Esophagus squamous epithelium (tissue), 5 donors: ENCODE measurements at regions not wholly inside any gene's neighbourhood (a gene's known extent, or its start where the extent isn't known, plus 50 kb on each side); places are given as distances from the start of the nearest gene placed in this dataset.
A peak's percentile ranks its signal among the peaks of the same experiment; 100 is the strongest.

ENCODE experiments used
- DNase-seq: peaks from one replicate; lab custom pipeline; 2025; lab: John Stamatoyannopoulos, UW
- H3K27ac ChIP-seq, 4 donors: fragments of 200-600 bp; sonication (generic); one replicate each; pipeline ENCODE4 v1.5.1; 2016 to 2019; ENCODE audit warnings: mild to moderate bottlenecking in 1 of 4
- H3K27me3 ChIP-seq, 4 donors: fragments of 200-600 bp; sonication (generic); 1 replicate in 3 of 4; 2 replicates in 1 of 4; pipeline versions ENCODE4 v1.5.1 to v1.6.0; 2017 to 2021; ENCODE audit warnings: antibody characterized with exemption in 1 of 4
- H3K36me3 ChIP-seq, 3 donors: fragments of 200-600 bp; sonication (generic); one replicate each; pipeline ENCODE4 v1.5.1; 2016 to 2019
- H3K4me1 ChIP-seq, 3 donors: fragments of 200-600 bp; sonication (generic); one replicate each; pipeline ENCODE4 v1.5.1; 2017 to 2019
- H3K4me3 ChIP-seq, 4 donors: fragments of 200-600 bp; sonication (generic); 1 replicate in 3 of 4; 2 replicates in 1 of 4; pipeline ENCODE4 v1.5.1; 2016 to 2019; ENCODE audit warnings: mild to moderate bottlenecking in 2 of 4, moderate library complexity in 1 of 4
- H3K9me3 ChIP-seq, 3 donors: fragments of 200-600 bp; sonication (generic); one replicate each; pipeline ENCODE4 v1.5.1; 2016 to 2019
- CTCF ChIP-seq, 6 experiments: fragments of 450-650 bp in 4 of 6; fragments of 200-600 bp in 2 of 6; sonication (generic) in 2 of 6; IDR thresholded peaks; one replicate each; pipeline ENCODE4 v1.5.1; 2016 to 2019; ENCODE audit warnings: antibody characterized with exemption in 6 of 6, mild to moderate bottlenecking in 4 of 6, moderate library complexity in 4 of 6
- POLR2A ChIP-seq, 4 donors: fragments of 450-650 bp; IDR thresholded peaks; one replicate each; pipeline ENCODE4 v1.6.1; 2017; ENCODE audit warnings: antibody characterized with exemption in 4 of 4, mild to moderate bottlenecking in 4 of 4, moderate library complexity in 3 of 4
- WGBS, 2 donors: methylation state at CpG; one replicate each; pipeline ENCODE4 v1.1.5; 2018; 5-methylcytosine and 5-hydroxymethylcytosine counted together
- intact Hi-C: fragments of 100-400 bp; cut with DNase I; formaldehyde crosslinking; loops from one replicate; pipeline ENCODE4 v1.15.0; 2022
- donor health status: DM: yes; HTN: yes; CAD: no.

- no peaks in the 10 kb centered on the region for H3K27me3 ChIP-seq
- intact Hi-C loops, result no loop called here
- H3K4me3 ChIP-seq, result no peak overlapping the region
- TF ChIP-seq CTCF (IDR thresholded peaks at IDR 0.05) (no peak), POLR2A (IDR thresholded peaks at IDR 0.05) (no peak)
- H3K4me1 ChIP-seq, result peaks cover 0 to 28% (median 5%) of the 10 kb centered on the region in 3 donors
- WGBS, 2 donors, result 71 to 96% methylated on average over 1 of the region's 1 CpG
- no peak overlapping the region for H3K27ac ChIP-seq
- no peaks in the 10 kb centered on the region for H3K36me3 ChIP-seq
- peaks cover 0 to 11% (median 0%) of the 10 kb centered on the region in 3 donors for H3K9me3 ChIP-seq
- no peak for DNase-seq
These were observed 471.9 kb downstream of the USP25 start for GRCh38 chr21:16201718-16202117.

DNA sequence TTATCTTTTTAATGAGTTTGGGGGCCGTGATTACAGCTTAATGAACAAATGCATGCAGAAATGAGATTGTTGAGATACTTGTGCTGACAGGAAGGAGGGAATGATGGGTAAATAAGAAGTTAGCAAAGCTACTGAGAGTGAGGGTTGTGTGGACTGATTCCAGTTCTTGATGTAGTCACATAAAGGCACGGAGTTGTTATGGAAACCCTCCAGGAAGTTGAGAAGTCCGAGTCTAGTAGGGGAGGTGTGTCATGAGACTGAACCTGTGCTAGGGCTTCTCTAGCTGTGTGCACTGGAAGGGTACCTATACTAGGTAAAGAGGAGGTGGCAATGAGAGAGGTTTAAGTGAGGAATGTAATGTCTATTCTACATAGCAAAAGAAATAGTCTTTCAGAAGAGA lies 475.7 kb downstream of the USP25 start:
- H3K4me3 ChIP-seq, result no peak overlapping the region
- 51 to 60% methylated on average over 3 of the region's 3 CpGs for WGBS, 2 donors
- DNase-seq, result no peak
- H3K9me3 ChIP-seq, result peaks cover 0 to under 1% (median 0%) of the 10 kb centered on the region in 3 donors
- no peak for TF ChIP-seq POLR2A (IDR thresholded peaks at IDR 0.05)
- intact Hi-C loops, result no loop called here
- no peak overlapping the region for H3K27ac ChIP-seq
- no peaks in the 10 kb centered on the region for H3K27me3 ChIP-seq
- peaks cover 0 to 19% (median 0%) of the 10 kb centered on the region in 3 donors for H3K4me1 ChIP-seq
- H3K36me3 ChIP-seq, result no peaks in the 10 kb centered on the region

- no peak for TF ChIP-seq POLR2A (IDR thresholded peaks at IDR 0.05)
- TF ChIP-seq CTCF (IDR thresholded peaks at IDR 0.05), result no peak
- 33 to 43% methylated on average over 7 of the region's 7 CpGs for WGBS, 2 donors
- DNase-seq, result no peak
- H3K4me3 ChIP-seq, result peak overlapping the region in 2 of 4 donors; percentile 1 to 33
- no peaks in the 10 kb centered on the region for H3K36me3 ChIP-seq
- no peaks in the 10 kb centered on the region for H3K27me3 ChIP-seq
- intact Hi-C loops, result no loop called here
- peak overlapping the region; percentile 62 to 83 (median 78) for H3K27ac ChIP-seq
- no peaks in the 10 kb centered on the region for H3K9me3 ChIP-seq
- H3K4me1 ChIP-seq, result peaks cover 10 to 58% (median 12%) of the 10 kb centered on the region in 3 donors
These were observed 481.8 kb downstream of the USP25 start for GRCh38 chr21:16211339-16212303.

GRCh38 chr21:16213518-16213917 lies 483.7 kb downstream of the USP25 start:
- 68 to 89% methylated on average over 3 of the region's 3 CpGs for WGBS, 2 donors
- Histone ChIP-seq H3K27me3 (no peaks in the 10 kb centered on the region), H3K36me3 (no peaks in the 10 kb centered on the region), H3K27ac (peak overlapping the region in 2 of 4 donors; percentile 78 to 83), H3K9me3 (no peaks in the 10 kb centered on the region), H3K4me3 (no peak overlapping the region), H3K4me1 (peaks cover 10 to 65% (median 12%) of the 10 kb centered on the region in 3 donors)
- intact Hi-C loops, result no loop called here
- TF ChIP-seq POLR2A (IDR thresholded peaks at IDR 0.05), result no peak
- TF ChIP-seq CTCF (IDR thresholded peaks at IDR 0.05), result no peak
- no peak for DNase-seq

DNA sequence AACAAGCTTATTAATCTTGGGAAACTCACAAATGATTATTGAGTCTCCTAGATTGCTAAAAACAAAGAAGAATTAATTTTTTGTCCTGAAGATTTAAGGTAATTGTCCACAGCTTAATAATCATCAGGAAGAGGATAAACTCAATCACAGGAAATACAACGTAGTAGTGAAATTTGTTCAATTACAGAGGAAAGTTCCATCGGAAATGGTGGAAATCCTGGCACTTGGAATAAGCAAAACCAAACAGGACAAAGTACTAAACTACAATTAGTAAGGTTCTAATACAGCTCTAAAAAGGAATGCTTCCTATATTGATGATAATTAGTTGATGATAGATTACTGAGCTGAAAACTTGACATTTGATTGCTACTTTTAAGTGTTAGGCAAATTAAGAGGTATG lies 485.4 kb downstream of the USP25 start:
- DNase-seq, result no peak
- Histone ChIP-seq H3K27ac (peak overlapping the region in 3 of 4 donors; percentile 6 to 37 (median 28)), H3K4me1 (peaks cover 10 to 60% (median 12%) of the 10 kb centered on the region in 3 donors), H3K36me3 (no peaks in the 10 kb centered on the region), H3K4me3 (no peak overlapping the region), H3K27me3 (no peaks in the 10 kb centered on the region), H3K9me3 (no peaks in the 10 kb centered on the region)
- no peak for TF ChIP-seq CTCF (IDR thresholded peaks at IDR 0.05)
- TF ChIP-seq POLR2A (IDR thresholded peaks at IDR 0.05), result no peak
- WGBS, 2 donors, result 71 to 82% methylated on average over 2 of the region's 2 CpGs
- intact Hi-C loops, result no loop called here
